Trophoblast cell (in vitro differentiated cells and primary cell): ENCODE measurements at regions not wholly inside any gene's neighbourhood (a gene's known extent, or its start where the extent isn't known, plus 50 kb on each side); places are given as distances from the start of the nearest gene placed in this dataset.

ENCODE experiments used
- DNase-seq, 2 donors: peaks; one replicate each; pipeline ENCODE4 v3.0.0-alpha.2; 2016
- H2AFZ ChIP-seq: 2 replicates; pipeline ENCODE4 v1.6.1; 2013; ENCODE audit warnings: low read length, moderate library complexity, mild to moderate bottlenecking; ENCODE audit not compliant: insufficient read depth, poor library complexity
- H2AK5ac ChIP-seq: 2 replicates; pipeline ENCODE4 v1.6.1; 2013; ENCODE audit warnings: mild to moderate bottlenecking, low read length
- H2BK120ac ChIP-seq: 2 replicates; pipeline ENCODE4 v1.6.1; 2013; ENCODE audit warnings: low read length, mild to moderate bottlenecking, moderate library complexity; ENCODE audit not compliant: insufficient read depth, poor library complexity
- H2BK12ac ChIP-seq: 2 replicates; pipeline ENCODE4 v1.6.1; 2013; ENCODE audit warnings: mild to moderate bottlenecking, low read length, moderate library complexity
- H2BK5ac ChIP-seq: 2 replicates; pipeline ENCODE4 v1.6.1; 2013; ENCODE audit warnings: low read length, low read depth, moderate library complexity, mild to moderate bottlenecking; ENCODE audit not compliant: poor library complexity
- H3K14ac ChIP-seq: 2 replicates; pipeline ENCODE4 v1.6.1; 2013; ENCODE audit warnings: mild to moderate bottlenecking, low read length
- H3K18ac ChIP-seq: 2 replicates; pipeline ENCODE4 v1.6.1; 2013; ENCODE audit warnings: mild to moderate bottlenecking, low read length
- H3K23ac ChIP-seq: 2 replicates; pipeline ENCODE4 v1.6.1; 2013; ENCODE audit warnings: low read length
- H3K27ac ChIP-seq: 2 replicates; pipeline ENCODE4 v1.5.1; 2013; ENCODE audit warnings: low read depth, mild to moderate bottlenecking, inconsistent platforms, low read length, moderate library complexity
- H3K27me3 ChIP-seq: 2 replicates; pipeline ENCODE4 v1.6.1; 2013; ENCODE audit warnings: inconsistent platforms, mild to moderate bottlenecking, low read length, moderate library complexity; ENCODE audit not compliant: insufficient read depth
- H3K36me3 ChIP-seq, 2 experiments: 1 replicate in 1 of 2; 2 replicates in 1 of 2; pipeline ENCODE4 v1.6.1; 2013; ENCODE audit warnings: low read length in 2 of 2, mild to moderate bottlenecking in 2 of 2, moderate library complexity in 1 of 2; ENCODE audit not compliant: insufficient read depth in 2 of 2, control insufficient read depth in 1 of 2
- H3K4ac ChIP-seq: 2 replicates; pipeline ENCODE4 v1.6.1; 2013; ENCODE audit warnings: low read depth, mild to moderate bottlenecking, low read length, moderate library complexity
- H3K4me1 ChIP-seq, 2 experiments: 1 replicate in 1 of 2; 2 replicates in 1 of 2; pipeline ENCODE4 v1.6.1; 2013; ENCODE audit warnings: low read length in 2 of 2, mild to moderate bottlenecking in 2 of 2, moderate library complexity in 1 of 2; ENCODE audit not compliant: insufficient read depth in 2 of 2, control insufficient read depth in 1 of 2
- H3K4me2 ChIP-seq: 2 replicates; pipeline ENCODE4 v1.6.1; 2013; ENCODE audit warnings: inconsistent platforms, mild to moderate bottlenecking, low read length, moderate library complexity
- H3K4me3 ChIP-seq: 2 replicates; pipeline ENCODE4 v1.5.1; 2013; ENCODE audit warnings: mild to moderate bottlenecking, low read depth, low read length, inconsistent platforms
- H3K79me1 ChIP-seq: one replicate; pipeline ENCODE4 v1.6.1; 2013; ENCODE audit warnings: low read length
- H3K79me2 ChIP-seq: 2 replicates; pipeline ENCODE4 v1.6.1; 2013; ENCODE audit warnings: low read length, mild to moderate bottlenecking; ENCODE audit not compliant: control insufficient read depth, insufficient read depth, poor library complexity
- H3K9ac ChIP-seq: 2 replicates; pipeline ENCODE4 v1.6.1; 2013; ENCODE audit warnings: mild to moderate bottlenecking, low read length
- H3K9me3 ChIP-seq: 2 replicates; pipeline ENCODE4 v1.6.1; 2013; ENCODE audit warnings: low read depth, mild to moderate bottlenecking, control low read depth, inconsistent platforms, low read length; ENCODE audit not compliant: insufficient read depth
- H4K12ac ChIP-seq: 2 replicates; pipeline ENCODE4 v1.6.1; 2013; ENCODE audit warnings: low read depth, mild to moderate bottlenecking, low read length, moderate library complexity
- H4K8ac ChIP-seq: 2 replicates; pipeline ENCODE4 v1.6.1; 2013; ENCODE audit warnings: low read depth, mild to moderate bottlenecking, low read length, moderate library complexity
- H4K91ac ChIP-seq: one replicate; pipeline ENCODE4 v1.6.1; 2013; ENCODE audit warnings: low read depth, mild to moderate bottlenecking, low read length, moderate library complexity
- WGBS: extraction: QIAGEN DNeasy Blood & Tissue Kit; methylation state at CpG from one replicate; pipeline ENCODE4 v1.1.7; 2013; ENCODE audit warnings: missing lambda C conversion rate; ENCODE audit not compliant: insufficient read length, insufficient coverage; ENCODE audit errors: extremely low coverage; 5-methylcytosine and 5-hydroxymethylcytosine counted together

GRCh38 chr5:124468671-124469411 is 277.6 kb downstream of the ZNF608 start:
- no peak for DNase-seq
- Histone ChIP-seq H3K36me3 (no peaks in the 10 kb centered on the region), H3K4me1 (peaks cover 0 to 3% of the 10 kb centered on the region in 2 experiments), H3K4ac (no peak overlapping the region), H4K12ac (no peak overlapping the region), H3K4me3 (no peak overlapping the region), H3K79me2 (no peaks in the 10 kb centered on the region), H2AFZ (no peak overlapping the region), H3K27me3 (no peaks in the 10 kb centered on the region), H4K8ac (no peak overlapping the region), H3K9ac (no peak overlapping the region), H2BK12ac (no peak overlapping the region), H3K23ac (no peak overlapping the region), H3K9me3 (no peaks in the 10 kb centered on the region), H3K18ac (no peak overlapping the region), H3K79me1 (no peaks in the 10 kb centered on the region), H2BK5ac (no peak overlapping the region), H2AK5ac (no peak overlapping the region), H3K14ac (no peak overlapping the region), H4K91ac (no peak overlapping the region), H3K27ac (no peak overlapping the region), H3K4me2 (no peak overlapping the region), H2BK120ac (no peak overlapping the region)
- no CpG with 5 or more reads among the region's 5 CpGs for WGBS

- Histone ChIP-seq H2BK5ac (no peak overlapping the region), H2AFZ (no peak overlapping the region), H3K27ac (no peak overlapping the region), H3K4ac (no peak overlapping the region), H2BK120ac (no peak overlapping the region), H3K14ac (no peak overlapping the region), H3K27me3 (no peaks in the 10 kb centered on the region), H2AK5ac (no peak overlapping the region), H3K9me3 (no peaks in the 10 kb centered on the region), H3K4me2 (no peak overlapping the region), H2BK12ac (no peak overlapping the region), H3K79me1 (no peaks in the 10 kb centered on the region), H4K91ac (no peak overlapping the region), H3K9ac (no peak overlapping the region), H3K4me3 (no peak overlapping the region), H3K36me3 (no peaks in the 10 kb centered on the region), H3K4me1 (peaks cover 0 to 3% of the 10 kb centered on the region in 2 experiments), H3K79me2 (no peaks in the 10 kb centered on the region), H4K8ac (no peak overlapping the region), H3K18ac (no peak overlapping the region), H4K12ac (no peak overlapping the region), H3K23ac (no peak overlapping the region)
- no peak for DNase-seq
- WGBS, result no CpG with 5 or more reads among the region's 1 CpG
These were observed 278.7 kb downstream of the ZNF608 start for GRCh38 chr5:124467745-124468144.

- no peak overlapping the region for H2BK12ac ChIP-seq
- H3K27me3 ChIP-seq, result no peaks in the 10 kb centered on the region
- H3K27ac ChIP-seq, result no peak overlapping the region
- peaks cover 0 to 3% of the 10 kb centered on the region in 2 experiments for H3K4me1 ChIP-seq
- no peak overlapping the region for H3K4ac ChIP-seq
- no peaks in the 10 kb centered on the region for H3K79me1 ChIP-seq
- no peak overlapping the region for H3K14ac ChIP-seq
- H3K4me3 ChIP-seq, result no peak overlapping the region
- H3K9me3 ChIP-seq, result no peaks in the 10 kb centered on the region
- no peaks in the 10 kb centered on the region for H3K36me3 ChIP-seq
- WGBS, result no CpG with 5 or more reads among the region's 4 CpGs
- H4K91ac ChIP-seq, result no peak overlapping the region
- no peak overlapping the region for H4K12ac ChIP-seq
- DNase-seq, result no peak
- no peak overlapping the region for H3K18ac ChIP-seq
- H2AFZ ChIP-seq, result no peak overlapping the region
- H2AK5ac ChIP-seq, result no peak overlapping the region
- no peak overlapping the region for H4K8ac ChIP-seq
- no peak overlapping the region for H3K9ac ChIP-seq
- H3K4me2 ChIP-seq, result no peak overlapping the region
- H3K23ac ChIP-seq, result no peak overlapping the region
- H2BK5ac ChIP-seq, result no peak overlapping the region
- H3K79me2 ChIP-seq, result no peaks in the 10 kb centered on the region
- H2BK120ac ChIP-seq, result no peak overlapping the region
These were observed 280.4 kb downstream of the ZNF608 start for GRCh38 chr5:124466011-124466410.

- Histone ChIP-seq H3K79me2 (no peaks in the 10 kb centered on the region), H2BK5ac (no peak overlapping the region), H4K8ac (no peak overlapping the region), H3K18ac (no peak overlapping the region), H3K79me1 (no peaks in the 10 kb centered on the region), H2BK12ac (no peak overlapping the region), H4K12ac (no peak overlapping the region), H3K4me1 (peaks cover 0 to 3% of the 10 kb centered on the region in 2 experiments), H3K4ac (no peak overlapping the region), H3K4me3 (no peak overlapping the region), H3K14ac (no peak overlapping the region), H3K36me3 (no peaks in the 10 kb centered on the region), H3K27ac (no peak overlapping the region), H3K23ac (no peak overlapping the region), H4K91ac (no peak overlapping the region), H3K9me3 (no peaks in the 10 kb centered on the region), H3K27me3 (no peaks in the 10 kb centered on the region), H2BK120ac (no peak overlapping the region), H3K4me2 (no peak overlapping the region), H3K9ac (no peak overlapping the region), H2AFZ (no peak overlapping the region), H2AK5ac (no peak overlapping the region)
- no CpG with 5 or more reads among the region's 3 CpGs for WGBS
- no peak for DNase-seq
These were observed 282.6 kb downstream of the ZNF608 start for GRCh38 chr5:124463851-124464250.
